ENCODE measurements at regions not wholly inside any gene's neighbourhood (a gene's known extent, or its start where the extent isn't known, plus 50 kb on each side); places are given as distances from the start of the nearest gene placed in this dataset.

DNA sequence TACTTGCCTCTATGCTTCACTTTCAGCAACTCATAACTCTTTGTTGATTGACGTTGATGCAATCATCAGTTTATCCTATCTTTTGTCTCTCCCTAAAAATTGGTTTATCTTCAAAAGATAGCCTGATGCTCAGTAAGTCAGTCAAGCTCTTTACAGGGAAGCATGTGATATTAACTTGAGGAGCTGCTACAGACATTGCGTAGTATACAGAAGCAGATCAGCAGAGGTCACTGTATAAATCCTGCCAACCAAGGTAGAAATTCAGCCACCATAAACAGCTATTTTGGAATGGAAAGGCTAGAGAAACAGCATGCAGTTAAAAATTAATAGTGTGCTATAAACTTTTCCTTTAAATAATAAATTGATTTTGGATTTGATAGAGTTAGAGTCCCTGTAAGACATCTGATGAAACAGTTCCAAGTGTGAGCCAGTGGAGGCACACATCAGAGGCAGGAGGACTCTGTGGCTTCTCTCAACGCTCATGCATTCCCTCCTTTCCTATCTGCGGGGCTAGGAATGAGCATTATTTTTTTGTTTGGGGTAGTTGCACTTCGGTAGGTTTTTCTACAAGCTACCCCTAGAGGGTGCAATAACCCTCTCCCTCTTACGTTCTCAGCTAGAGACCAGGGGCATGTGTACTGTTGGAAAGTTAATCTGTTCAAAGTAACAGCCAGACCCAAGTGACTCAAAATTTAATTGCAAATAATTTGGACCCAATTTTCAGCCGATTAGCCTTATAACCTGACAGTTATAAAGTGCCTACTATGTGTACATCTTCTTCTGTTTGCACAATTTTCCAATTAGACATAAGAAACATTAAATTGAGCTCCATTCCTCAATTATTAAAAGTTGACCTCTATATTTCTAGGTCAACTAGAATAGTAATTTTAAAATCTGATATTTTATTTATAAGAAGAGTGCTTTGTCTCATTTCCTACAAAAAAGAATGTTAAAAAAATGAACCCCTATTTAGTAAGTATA lies 647.7 kb upstream of the SOX9 start:
- Histone ChIP-seq H3K4me3 (ENCODE audit: insufficient read depth, low read depth, low read length) (no peak overlapping the region), H2BK15ac (ENCODE audit: low read depth, low read length) (no peak overlapping the region; the same call in 1 of the 3 replicates), H3K4me2 (ENCODE audit: low read depth, low read length) (peak overlapping the region; percentile 82), H2BK5ac (ENCODE audit: low read depth, low read length, poor library complexity, severe bottlenecking) (no peak overlapping the region), H2AK9ac (replicated peaks; ENCODE audit: low read depth, low read length, poor library complexity) (no peak overlapping the region), H3K36me3 (ENCODE audit: control insufficient read depth, insufficient read depth, low read length) (no peaks in the 10 kb centered on the region), H4K91ac (ENCODE audit: insufficient read depth, low read depth, low read length) (peak overlapping the region; percentile 60; the same call in 1 of the 2 replicates), H3K18ac (ENCODE audit: low read depth, low read length) (peak overlapping the region; percentile 87; the same call in 1 of the 2 replicates), H3K14ac (replicated peaks; ENCODE audit: low read depth, low read length) (no peak overlapping the region), H2BK120ac (ENCODE audit: low read depth, low read length) (peak overlapping the region; percentile 45; the same call in 1 of the 2 replicates), H4K8ac (ENCODE audit: low read depth in 2 of 2, low read length in 2 of 2) (no peak overlapping the region), H3K27ac (ENCODE audit: insufficient read depth, low read length) (no peak overlapping the region), H3K79me1 (ENCODE audit: low read depth in 1 of 2, low read length in 2 of 2) (no peaks in the 10 kb centered on the region), H3K4me1 (ENCODE audit: control insufficient read depth, insufficient read depth, low read length) (no peaks in the 10 kb centered on the region), H2AFZ (replicated peaks; ENCODE audit: low read length, poor library complexity) (peak overlapping the region; percentile 46), H4K20me1 (ENCODE audit: insufficient read depth, low read length) (no peaks in the 10 kb centered on the region), H3K23ac (ENCODE audit: low read depth, low read length) (no peak overlapping the region), H3K27me3 (ENCODE audit: control insufficient read depth, insufficient read depth, low read length) (no peaks in the 10 kb centered on the region), H3K9ac (ENCODE audit: low read depth, low read length) (no peak overlapping the region), H3K9me3 (ENCODE audit: control insufficient read depth, insufficient read depth, low read length) (no peaks in the 10 kb centered on the region), H3K4ac (ENCODE audit: low read depth, low read length) (peak overlapping the region; percentile 23), H3K9me1 (ENCODE audit: insufficient read depth, low read length) (no peaks in the 10 kb centered on the region), H2BK20ac (ENCODE audit: low read depth, low read length) (peak overlapping the region; percentile 86), H2AK5ac (ENCODE audit: low read depth, low read length) (peak overlapping the region; percentile 65; the same call in 1 of the 2 replicates), H3K56ac (ENCODE audit: extremely low read depth, insufficient read depth, low read length) (no peak overlapping the region), H4K5ac (ENCODE audit: low read depth, low read length) (no peak overlapping the region)
- dilution Hi-C loops (cut with HindIII; ENCODE audit: low sequenced_read_pairs, unreplicated experiment) (no loop called here), in situ Hi-C loops (cut with MboI; ENCODE audit: low sequenced_read_pairs) (loop anchor here (10.0 to 25.0 kb wide), 2 partner anchors 686 to 1072 kb away; no protein-coding TSS in a partner anchor), intact Hi-C loops (cut with micrococcal nuclease) (loop anchor here (1.0 to 5.0 kb wide), 4 partner anchors 645 to 1067 kb away; no protein-coding TSS in a partner anchor)
- ChIA-PET POLR2A (ENCODE audit: unreplicated experiment) (no interaction called here), CTCF (interaction anchor here (0.5 to 2.0 kb wide), 14 partner anchors 12 to 724 kb away, joined by 3 to 9 read pairs (median 4); no protein-coding TSS in a partner anchor)
- ATAC-seq (ENCODE audit: low read depth): peak; percentile 95
- no CpG with 5 or more reads among the region's 7 CpGs for WGBS, 2 experiments (ENCODE audit: extremely low coverage in 2 of 2, insufficient read length in 1 of 2)
- TF ChIP-seq MAZ (IDR thresholded peaks at IDR 0.05; ENCODE audit: borderline replicate concordance, low read depth, low read length) (no peak), SMC3 (IDR thresholded peaks at IDR 0.05; ENCODE audit: low read depth, low read length) (peak; percentile 81), POLR2A (IDR thresholded peaks at IDR 0.05; ENCODE audit: low read depth, low read length) (no peak), RFX5 (IDR thresholded peaks at IDR 0.05; ENCODE audit: low read depth, low read length) (no peak), MAFK (IDR thresholded peaks at IDR 0.05; ENCODE audit: low read depth, low read length) (no peak), RAD21 (IDR thresholded peaks at IDR 0.05; ENCODE audit: low read length) (peak; percentile 84), CHD1 (IDR thresholded peaks at IDR 0.05; ENCODE audit: low read depth, low read length) (no peak), MXI1 (IDR thresholded peaks at IDR 0.05; ENCODE audit: borderline replicate concordance, low read depth, low read length) (no peak), FOS (IDR thresholded peaks at IDR 0.05; ENCODE audit: low read depth, low read length) (no peak)
- TF ChIP-seq, protein P1, sequence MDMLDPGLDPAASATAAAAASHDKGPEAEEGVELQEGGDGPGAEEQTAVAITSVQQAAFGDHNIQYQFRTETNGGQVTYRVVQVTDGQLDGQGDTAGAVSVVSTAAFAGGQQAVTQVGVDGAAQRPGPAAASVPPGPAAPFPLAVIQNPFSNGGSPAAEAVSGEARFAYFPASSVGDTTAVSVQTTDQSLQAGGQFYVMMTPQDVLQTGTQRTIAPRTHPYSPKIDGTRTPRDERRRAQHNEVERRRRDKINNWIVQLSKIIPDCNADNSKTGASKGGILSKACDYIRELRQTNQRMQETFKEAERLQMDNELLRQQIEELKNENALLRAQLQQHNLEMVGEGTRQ (IDR thresholded peaks at IDR 0.05; ENCODE audit: low read depth, low read length): no peak
- TF ChIP-seq, protein P2, sequence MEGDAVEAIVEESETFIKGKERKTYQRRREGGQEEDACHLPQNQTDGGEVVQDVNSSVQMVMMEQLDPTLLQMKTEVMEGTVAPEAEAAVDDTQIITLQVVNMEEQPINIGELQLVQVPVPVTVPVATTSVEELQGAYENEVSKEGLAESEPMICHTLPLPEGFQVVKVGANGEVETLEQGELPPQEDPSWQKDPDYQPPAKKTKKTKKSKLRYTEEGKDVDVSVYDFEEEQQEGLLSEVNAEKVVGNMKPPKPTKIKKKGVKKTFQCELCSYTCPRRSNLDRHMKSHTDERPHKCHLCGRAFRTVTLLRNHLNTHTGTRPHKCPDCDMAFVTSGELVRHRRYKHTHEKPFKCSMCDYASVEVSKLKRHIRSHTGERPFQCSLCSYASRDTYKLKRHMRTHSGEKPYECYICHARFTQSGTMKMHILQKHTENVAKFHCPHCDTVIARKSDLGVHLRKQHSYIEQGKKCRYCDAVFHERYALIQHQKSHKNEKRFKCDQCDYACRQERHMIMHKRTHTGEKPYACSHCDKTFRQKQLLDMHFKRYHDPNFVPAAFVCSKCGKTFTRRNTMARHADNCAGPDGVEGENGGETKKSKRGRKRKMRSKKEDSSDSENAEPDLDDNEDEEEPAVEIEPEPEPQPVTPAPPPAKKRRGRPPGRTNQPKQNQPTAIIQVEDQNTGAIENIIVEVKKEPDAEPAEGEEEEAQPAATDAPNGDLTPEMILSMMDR (conservative IDR thresholded peaks at IDR 0.05; ENCODE audit: low read depth, low read length): peak; percentile 80
- DNase-seq: peak; percentile 70
- BruUV-seq (replicated peaks): no TSS peak

Data from IMR-90 (cell line).